ENCODE measurements at regions not wholly inside any gene's neighbourhood (a gene's known extent, or its start where the extent isn't known, plus 50 kb on each side); places are given as distances from the start of the nearest gene placed in this dataset.
"Not testable (repeated sequence)": the region's sequence is repeated elsewhere in the genome, so short reads cannot be mapped to it uniquely, and the experiment has no call there.

DNA sequence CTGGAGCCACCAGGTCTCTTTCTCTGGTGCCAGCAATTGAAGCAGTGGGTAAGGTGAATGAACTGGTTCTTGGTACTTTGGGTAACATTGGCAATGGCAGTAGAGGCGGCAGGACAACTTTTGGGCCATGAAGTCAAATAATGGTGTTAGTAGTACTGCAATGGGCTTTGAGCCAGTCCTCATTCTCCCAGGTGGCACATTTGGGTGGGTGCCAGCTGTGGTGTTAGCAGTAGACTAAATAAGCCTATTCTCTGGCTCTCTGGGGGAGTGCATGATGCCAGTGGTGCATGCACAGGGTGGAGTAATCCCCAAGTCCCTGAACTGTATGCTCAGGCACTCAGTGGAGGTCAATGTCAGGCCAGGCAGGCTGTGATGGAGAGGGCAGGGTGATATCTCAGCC is 120.2 kb upstream of the LRRTM4 start:
- in situ Hi-C loops (cut with MboI; ENCODE audit: low sequenced_read_pairs, unreplicated experiment): no loop called here
- no peak for DNase-seq (ENCODE audit: low spot score)
- TF ChIP-seq, protein P1, sequence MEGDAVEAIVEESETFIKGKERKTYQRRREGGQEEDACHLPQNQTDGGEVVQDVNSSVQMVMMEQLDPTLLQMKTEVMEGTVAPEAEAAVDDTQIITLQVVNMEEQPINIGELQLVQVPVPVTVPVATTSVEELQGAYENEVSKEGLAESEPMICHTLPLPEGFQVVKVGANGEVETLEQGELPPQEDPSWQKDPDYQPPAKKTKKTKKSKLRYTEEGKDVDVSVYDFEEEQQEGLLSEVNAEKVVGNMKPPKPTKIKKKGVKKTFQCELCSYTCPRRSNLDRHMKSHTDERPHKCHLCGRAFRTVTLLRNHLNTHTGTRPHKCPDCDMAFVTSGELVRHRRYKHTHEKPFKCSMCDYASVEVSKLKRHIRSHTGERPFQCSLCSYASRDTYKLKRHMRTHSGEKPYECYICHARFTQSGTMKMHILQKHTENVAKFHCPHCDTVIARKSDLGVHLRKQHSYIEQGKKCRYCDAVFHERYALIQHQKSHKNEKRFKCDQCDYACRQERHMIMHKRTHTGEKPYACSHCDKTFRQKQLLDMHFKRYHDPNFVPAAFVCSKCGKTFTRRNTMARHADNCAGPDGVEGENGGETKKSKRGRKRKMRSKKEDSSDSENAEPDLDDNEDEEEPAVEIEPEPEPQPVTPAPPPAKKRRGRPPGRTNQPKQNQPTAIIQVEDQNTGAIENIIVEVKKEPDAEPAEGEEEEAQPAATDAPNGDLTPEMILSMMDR (IDR thresholded peaks at IDR 0.05; ENCODE audit: borderline replicate concordance, control extremely low read depth, extremely low read depth, insufficient read depth, missing control alignments): no peak

DNA sequence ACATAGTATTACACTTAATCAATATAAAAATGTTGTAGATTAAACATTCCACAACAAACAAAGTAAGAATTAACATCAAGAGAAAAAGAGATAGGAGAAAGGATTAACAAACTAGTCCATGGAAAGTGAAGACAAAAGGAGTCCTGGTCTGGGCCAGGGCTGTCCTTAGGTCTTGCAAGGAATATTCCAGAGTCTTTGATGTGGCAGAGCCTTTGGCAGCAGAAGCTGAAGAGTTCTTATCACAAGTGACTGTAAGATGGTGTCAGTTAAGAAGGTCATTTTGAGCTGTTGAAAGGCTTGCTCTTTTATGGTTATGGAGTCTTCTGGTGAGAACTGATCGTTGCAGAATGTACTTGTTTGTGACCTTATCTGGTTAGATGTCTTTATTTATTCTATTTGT is 127.7 kb upstream of the LRRTM4 start:
- no peak for DNase-seq (ENCODE audit: low spot score)
- in situ Hi-C loops (cut with MboI; ENCODE audit: low sequenced_read_pairs, unreplicated experiment): no loop called here
- TF ChIP-seq, protein P1 (IDR thresholded peaks at IDR 0.05; ENCODE audit: borderline replicate concordance, control extremely low read depth, extremely low read depth, insufficient read depth, missing control alignments): no peak

DNA sequence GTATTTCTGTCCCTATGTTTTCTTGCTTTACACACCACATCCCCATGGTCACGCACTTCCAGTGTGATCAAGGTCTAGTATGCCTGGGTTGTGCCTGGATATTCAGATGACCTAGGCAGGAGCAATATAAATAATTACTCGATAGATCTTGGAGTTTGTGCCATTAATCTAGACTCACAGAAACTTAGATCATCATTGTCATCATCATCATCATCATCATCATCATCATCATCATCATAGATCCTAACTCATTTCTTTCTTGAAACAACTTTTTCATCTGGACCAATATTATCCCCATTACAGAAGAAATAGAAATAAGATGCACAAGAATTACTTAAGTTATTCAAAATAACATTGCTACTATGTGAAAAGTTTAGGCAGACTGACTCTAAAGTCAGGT is 130.3 kb upstream of the LRRTM4 start:
- DNase-seq (ENCODE audit: low spot score): no peak
- in situ Hi-C loops (cut with MboI; ENCODE audit: low sequenced_read_pairs, unreplicated experiment): no loop called here
- TF ChIP-seq, protein P1 (IDR thresholded peaks at IDR 0.05; ENCODE audit: borderline replicate concordance, control extremely low read depth, extremely low read depth, insufficient read depth, missing control alignments): no peak

DNA sequence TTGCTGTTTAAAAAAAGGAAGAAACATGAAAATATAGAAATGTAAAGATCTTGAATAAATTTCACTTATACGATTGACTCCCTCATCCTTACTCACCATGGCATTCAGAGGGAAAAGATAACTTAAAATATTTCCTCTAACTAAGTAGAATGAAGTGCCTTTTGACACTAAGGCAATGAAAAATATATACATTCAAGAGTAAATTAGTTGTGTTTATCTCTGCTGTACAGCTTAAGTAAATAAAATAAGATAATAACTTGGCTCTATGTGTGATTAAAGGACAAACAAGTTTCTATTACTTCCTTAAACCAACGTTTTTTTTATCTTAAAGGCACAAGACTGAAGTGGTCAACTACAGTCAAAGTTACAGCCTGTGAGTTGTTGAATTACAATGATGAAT is 142.3 kb upstream of the LRRTM4 start:
- TF ChIP-seq, protein P1 (IDR thresholded peaks at IDR 0.05; ENCODE audit: borderline replicate concordance, control extremely low read depth, extremely low read depth, insufficient read depth, missing control alignments): no peak
- in situ Hi-C loops (cut with MboI; ENCODE audit: low sequenced_read_pairs, unreplicated experiment): no loop called here
- DNase-seq (ENCODE audit: low spot score): no peak

DNA sequence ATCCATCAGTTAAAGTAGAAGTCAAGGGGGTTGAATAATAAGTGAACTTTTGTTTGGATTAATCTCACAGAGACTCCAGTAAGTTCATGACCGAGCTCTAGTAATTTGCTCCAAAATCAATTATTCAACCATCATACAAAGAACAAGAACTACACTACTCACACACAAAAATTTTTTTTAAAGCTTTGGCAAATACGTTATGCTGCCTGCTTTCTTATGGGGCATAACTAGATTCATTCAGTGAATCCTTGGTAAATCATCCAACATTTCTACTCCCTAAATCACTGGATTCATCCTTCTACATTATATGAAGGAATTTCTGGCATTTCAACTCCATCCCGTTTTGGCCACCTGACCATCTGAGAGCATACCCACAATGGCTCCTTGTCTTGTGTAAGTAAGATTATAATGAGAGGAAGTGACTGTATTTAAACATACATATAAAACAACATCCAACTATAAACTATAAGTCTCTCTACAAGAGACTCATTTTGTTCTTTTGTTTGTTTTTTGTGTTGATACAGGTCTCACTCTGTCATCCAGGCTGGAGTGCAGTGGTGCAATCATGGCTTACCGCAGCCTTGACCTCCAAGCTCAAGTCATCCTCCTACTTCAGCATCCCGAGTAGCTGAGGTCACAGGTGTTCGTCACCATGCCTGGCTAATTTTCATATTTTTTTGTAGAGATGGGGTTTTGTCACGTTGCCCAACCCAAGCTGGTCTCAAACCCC is 144.2 kb upstream of the LRRTM4 start:
- in situ Hi-C loops (cut with MboI; ENCODE audit: low sequenced_read_pairs, unreplicated experiment): no loop called here
- DNase-seq (ENCODE audit: low spot score): no peak
- TF ChIP-seq, protein P1 (IDR thresholded peaks at IDR 0.05; ENCODE audit: borderline replicate concordance, control extremely low read depth, extremely low read depth, insufficient read depth, missing control alignments): no peak

DNA sequence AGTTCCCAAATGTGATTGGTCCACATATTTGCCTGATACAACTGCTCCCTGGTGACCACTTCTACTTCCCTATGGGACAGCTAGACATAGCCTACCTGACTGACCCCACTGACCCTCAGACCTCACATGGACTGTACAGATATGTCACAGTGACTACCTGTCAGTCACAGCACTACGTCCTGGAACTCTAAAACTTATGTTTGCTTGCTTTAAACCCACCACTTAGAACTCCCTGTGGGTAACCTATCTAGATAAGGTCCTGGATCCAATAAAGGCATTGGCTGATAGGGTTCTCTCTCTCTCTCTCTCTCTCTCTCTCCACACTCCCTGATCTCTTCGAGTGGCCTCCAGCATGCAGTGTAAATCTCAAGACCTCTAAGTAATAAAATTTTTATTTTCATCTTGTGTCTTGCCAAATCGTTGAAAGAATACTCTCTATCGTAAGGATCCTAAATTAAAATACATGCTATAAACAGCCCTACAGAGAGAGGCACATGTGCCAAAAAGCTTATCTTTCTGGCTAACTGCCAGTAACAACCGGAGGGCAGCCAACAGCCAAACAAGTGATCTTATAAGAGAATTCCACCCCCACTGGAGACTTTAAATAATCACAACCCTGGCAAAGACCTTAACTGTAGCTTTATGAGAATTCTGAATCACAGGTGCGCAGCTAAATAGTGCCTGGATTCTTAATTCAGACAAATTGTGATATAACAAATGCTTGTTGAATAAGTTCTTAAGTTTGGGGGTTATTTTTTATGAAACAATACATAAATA is 162.6 kb upstream of the LRRTM4 start:
- DNase-seq (ENCODE audit: low spot score); in situ Hi-C loops (cut with MboI; ENCODE audit: low sequenced_read_pairs, unreplicated experiment): not testable (repeated sequence)

DNA sequence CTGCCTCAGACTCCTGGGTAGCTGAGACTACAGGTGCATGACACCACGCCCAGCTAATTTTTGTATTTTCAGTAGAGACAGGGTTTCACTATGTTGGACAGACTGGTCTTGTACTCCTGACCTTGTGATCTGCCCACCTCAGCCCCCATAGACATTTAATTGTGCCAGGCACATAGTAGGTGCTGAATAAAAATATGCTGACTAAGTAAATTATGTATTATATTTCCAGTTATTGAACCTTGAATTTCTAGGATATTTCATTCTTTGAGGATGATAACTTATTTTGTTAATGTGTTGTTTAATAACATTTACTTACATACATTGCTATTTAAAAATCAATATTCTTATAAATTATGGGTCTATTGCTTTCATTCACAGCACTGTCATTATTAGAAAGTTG is 190.4 kb upstream of the LRRTM4 start:
- TF ChIP-seq, protein P1 (IDR thresholded peaks at IDR 0.05; ENCODE audit: borderline replicate concordance, control extremely low read depth, extremely low read depth, insufficient read depth, missing control alignments): no peak
- in situ Hi-C loops (cut with MboI; ENCODE audit: low sequenced_read_pairs, unreplicated experiment): no loop called here
- DNase-seq (ENCODE audit: low spot score): no peak

Measured in GM13976 (cell line).